GM21360 (cell line): ENCODE measurements at regions not wholly inside any gene's neighbourhood (a gene's known extent, or its start where the extent isn't known, plus 50 kb on each side); places are given as distances from the start of the nearest gene placed in this dataset.

Experiments
- ATAC-seq: cut with Tn5 transposase; IDR thresholded peaks from one replicate; pipeline ENCODE4 v1.9.1; 2021; ENCODE audit warnings: mild to moderate bottlenecking, moderate library complexity; ENCODE audit not compliant: unreplicated experiment

- no peak for ATAC-seq
Measured at GRCh38 chr2:117067900-117068299, 746.6 kb upstream of the DDX18 start.

- ATAC-seq = no peak
Measured at GRCh38 chr2:117068371-117068770, 746.1 kb upstream of the DDX18 start.

GRCh38 chr2:117071556-117072102 is 742.9 kb upstream of the DDX18 start:
- ATAC-seq = no peak

GRCh38 chr2:117074756-117075155 is 739.7 kb upstream of the DDX18 start:
- ATAC-seq = no peak

- no peak for ATAC-seq
Measured at GRCh38 chr2:117085256-117085655, 729.2 kb upstream of the DDX18 start.

- ATAC-seq = no peak
Measured at GRCh38 chr2:117085737-117086136, 728.8 kb upstream of the DDX18 start.

- no peak for ATAC-seq
Measured at GRCh38 chr2:117086174-117086942, 728.1 kb upstream of the DDX18 start.

- no peak for ATAC-seq
Measured at GRCh38 chr2:117086943-117087250, 727.6 kb upstream of the DDX18 start.

- no peak for ATAC-seq
Measured at GRCh38 chr2:117087535-117088291, 726.8 kb upstream of the DDX18 start.

- no peak for ATAC-seq
Measured at GRCh38 chr2:117091041-117091837, 723.3 kb upstream of the DDX18 start.

GRCh38 chr2:117101613-117102012 is 712.9 kb upstream of the DDX18 start:
- no peak for ATAC-seq

GRCh38 chr2:117108741-117109267 is 705.7 kb upstream of the DDX18 start:
- ATAC-seq = no peak

- ATAC-seq = no peak
Measured at GRCh38 chr2:117118994-117119393, 695.5 kb upstream of the DDX18 start.

GRCh38 chr2:117123362-117123761 is 691.1 kb upstream of the DDX18 start:
- no peak for ATAC-seq

- no peak for ATAC-seq
Measured at GRCh38 chr2:117126656-117127055, 687.8 kb upstream of the DDX18 start.

GRCh38 chr2:117127680-117128079 is 686.8 kb upstream of the DDX18 start:
- no peak for ATAC-seq

GRCh38 chr2:117128461-117128860 is 686.0 kb upstream of the DDX18 start:
- ATAC-seq = no peak

- ATAC-seq = no peak
Measured at GRCh38 chr2:117137371-117137770, 677.1 kb upstream of the DDX18 start.

- no peak for ATAC-seq
Measured at GRCh38 chr2:117169036-117169765, 645.3 kb upstream of the DDX18 start.

- no peak for ATAC-seq
Measured at GRCh38 chr2:117170897-117171296, 643.6 kb upstream of the DDX18 start.
